Left kidney (tissue), 1 donor: ENCODE measurements at regions not wholly inside any gene's neighbourhood (a gene's known extent, or its start where the extent isn't known, plus 50 kb on each side); places are given as distances from the start of the nearest gene placed in this dataset.
"Not testable (repeated sequence)": the region's sequence is repeated elsewhere in the genome, so short reads cannot be mapped to it uniquely, and the experiment has no call there.

ENCODE experiments used
- DNase-seq: peaks from one replicate; pipeline ENCODE4 v3.0.0-alpha.2; 2013

DNA sequence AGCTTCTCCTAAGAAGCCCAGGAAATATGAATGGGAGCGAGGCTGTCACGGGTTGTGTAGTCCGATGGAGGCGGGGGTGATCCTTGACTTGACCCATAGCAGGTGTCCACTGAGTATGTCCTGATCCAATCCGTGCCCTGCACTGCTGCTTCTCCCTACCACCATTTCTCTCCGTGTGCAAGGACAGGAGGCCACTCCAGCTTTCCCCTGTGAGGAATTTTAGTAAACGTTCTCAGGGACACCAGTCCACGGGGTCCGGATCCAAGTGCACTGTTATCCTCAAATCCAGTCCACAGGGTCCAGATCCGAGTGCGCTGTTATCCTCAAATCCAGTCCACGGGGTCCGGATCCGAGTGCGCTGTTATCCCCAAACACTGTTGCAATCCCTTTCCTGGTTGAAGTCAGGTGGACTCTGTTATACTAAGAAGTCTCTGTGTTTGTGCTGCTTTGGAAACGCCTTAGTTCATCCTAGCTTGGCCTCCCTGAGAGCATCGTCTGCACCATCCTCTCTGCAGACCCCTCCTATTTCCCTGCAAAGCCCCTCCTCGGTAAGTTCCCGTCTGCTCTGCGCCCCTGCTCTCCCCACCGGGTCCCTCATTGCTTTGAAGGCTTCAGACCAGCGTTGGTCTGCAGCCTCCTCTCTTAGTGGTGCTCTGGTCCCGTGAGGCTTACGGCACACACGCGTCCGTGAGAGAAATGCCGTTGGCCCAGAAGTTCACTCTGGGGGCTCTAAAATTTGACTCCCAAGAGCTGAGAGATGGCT, 303.5 kb downstream of the TEX29 start:
- no peak for DNase-seq

- no peak for DNase-seq
These were observed 305.3 kb downstream of the TEX29 start for GRCh38 chr13:111625526-111626315.

DNA sequence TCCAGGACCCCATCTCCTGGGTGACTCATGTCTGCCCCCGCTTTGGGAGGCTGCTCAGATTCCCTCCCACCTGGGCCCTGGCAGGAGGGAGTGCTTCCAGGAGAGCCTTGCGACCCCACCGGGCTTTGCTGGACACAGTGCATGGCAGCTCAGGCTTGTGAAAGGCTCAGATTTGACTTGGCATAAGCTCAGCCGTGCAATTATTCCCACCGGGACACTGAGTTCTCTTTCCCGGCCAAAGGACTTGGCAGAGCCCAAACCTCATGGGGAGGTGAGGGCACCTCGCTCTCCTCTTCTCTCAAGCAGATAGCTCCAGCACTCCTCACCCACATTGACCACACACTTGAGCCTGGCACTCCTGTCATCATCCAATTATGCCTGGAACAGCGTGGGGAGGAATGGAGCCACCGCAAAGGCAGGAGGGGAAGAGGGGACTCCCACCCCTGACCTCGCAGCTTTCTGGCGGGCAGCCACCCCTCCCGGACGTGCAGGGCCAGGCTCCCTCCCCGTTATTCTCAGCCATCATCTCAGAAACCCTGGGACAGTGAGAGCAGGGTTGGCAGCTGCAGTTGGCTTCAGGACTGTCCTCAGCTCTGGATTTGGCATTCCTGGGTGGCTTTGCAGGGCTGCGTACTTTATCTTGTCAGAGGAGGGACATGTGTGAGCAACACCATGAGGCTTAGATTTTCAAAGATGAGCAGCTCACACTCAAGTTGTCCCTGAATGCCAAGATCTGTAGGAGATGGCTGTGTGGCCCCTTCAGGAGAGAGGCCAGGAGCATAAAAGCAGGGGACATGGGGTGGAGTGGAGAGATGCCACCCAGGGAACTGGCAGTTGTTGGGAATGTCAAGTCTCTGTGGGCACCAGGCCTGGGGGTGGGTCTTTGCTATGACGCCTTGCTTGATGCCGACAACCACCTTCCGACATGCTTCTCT, 306.2 kb downstream of the TEX29 start:
- no peak for DNase-seq

GRCh38 chr13:111627596-111627995, 307.2 kb downstream of the TEX29 start:
- no peak for DNase-seq

GRCh38 chr13:111629016-111629415, 308.6 kb downstream of the TEX29 start:
- DNase-seq, result no peak

GRCh38 chr13:111629457-111629856, 309.0 kb downstream of the TEX29 start:
- no peak for DNase-seq

DNA sequence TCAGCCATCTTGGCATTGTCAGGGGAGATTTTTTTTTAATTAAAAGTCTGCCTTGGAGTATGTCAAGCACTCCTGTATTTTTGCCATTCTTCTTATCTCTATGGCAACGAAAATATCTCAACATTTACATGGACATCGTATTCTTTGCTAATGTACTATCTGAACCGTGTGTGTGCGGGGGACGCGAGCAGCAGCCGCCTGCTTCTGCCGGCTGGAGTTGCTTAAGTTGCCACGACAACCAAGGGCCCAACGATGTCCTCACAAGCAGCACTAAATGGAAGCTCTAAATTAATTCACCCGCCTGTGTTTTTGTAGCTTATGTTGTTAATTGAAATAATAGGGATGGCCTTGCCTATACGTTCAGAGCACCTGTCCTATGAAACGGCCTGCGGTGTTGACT, 309.5 kb downstream of the TEX29 start:
- DNase-seq, result peak; percentile 37

GRCh38 chr13:111630406-111630805, 310.0 kb downstream of the TEX29 start:
- peak; percentile 21 for DNase-seq

DNA sequence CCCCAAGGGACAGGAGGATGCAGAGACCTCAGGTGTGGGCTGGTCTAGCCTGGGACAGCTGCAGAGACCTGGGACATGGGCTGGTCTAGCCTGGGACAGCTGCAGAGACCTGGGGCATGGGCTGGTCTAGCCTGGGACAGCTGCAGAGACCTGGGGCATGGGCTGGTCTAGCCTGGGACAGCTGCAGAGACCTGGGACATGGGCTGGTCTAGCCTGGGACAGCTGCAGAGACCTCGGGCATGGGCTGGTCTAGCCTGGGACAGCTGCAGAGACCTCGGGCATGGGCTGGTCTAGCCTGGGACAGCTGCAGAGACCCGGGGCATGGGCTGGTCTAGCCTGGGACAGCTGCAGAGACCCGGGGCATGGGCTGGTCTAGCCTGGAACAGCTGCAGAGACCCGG, 310.8 kb downstream of the TEX29 start:
- not testable (repeated sequence) for DNase-seq

DNA sequence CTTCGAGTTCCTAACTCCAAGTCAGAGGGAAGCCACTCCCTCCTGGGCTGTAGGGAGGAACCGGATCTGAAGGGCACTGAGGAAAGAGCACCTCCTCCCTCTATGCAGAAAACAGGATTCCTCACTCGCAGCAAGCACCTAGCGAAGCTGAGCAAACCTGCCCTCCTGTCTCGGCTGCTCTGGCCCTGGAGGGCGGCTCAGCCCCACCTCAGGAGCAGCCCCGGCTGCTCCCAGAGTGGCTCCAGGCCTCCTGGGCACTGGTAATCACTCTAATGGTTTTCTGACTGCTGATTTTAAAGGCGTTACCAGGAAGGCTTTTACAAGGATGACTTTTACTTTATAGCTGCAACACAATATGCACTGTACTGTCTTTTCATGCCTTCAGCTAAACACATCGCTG, 312.5 kb downstream of the TEX29 start:
- DNase-seq, result peak; percentile 7

GRCh38 chr13:111633401-111633800, 313.0 kb downstream of the TEX29 start:
- DNase-seq, result no peak

DNA sequence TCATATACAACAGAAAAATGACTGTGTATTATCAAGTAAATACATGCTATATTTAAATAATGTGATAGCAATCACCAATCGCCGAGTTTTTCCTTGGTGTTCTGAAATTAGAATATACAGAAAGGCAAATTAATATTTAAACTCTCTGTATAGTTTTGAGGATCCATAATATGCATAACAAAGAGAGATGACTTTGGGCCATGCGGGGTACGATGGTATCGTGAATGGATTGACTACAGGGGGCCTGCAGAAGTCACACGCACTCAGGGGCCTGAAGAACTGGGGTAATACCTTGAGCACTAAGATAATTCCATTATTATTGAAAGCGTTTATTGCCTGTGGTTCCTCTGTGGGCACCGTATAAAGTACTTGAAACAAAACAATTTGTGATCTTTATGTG, 314.0 kb downstream of the TEX29 start:
- DNase-seq, result no peak

DNA sequence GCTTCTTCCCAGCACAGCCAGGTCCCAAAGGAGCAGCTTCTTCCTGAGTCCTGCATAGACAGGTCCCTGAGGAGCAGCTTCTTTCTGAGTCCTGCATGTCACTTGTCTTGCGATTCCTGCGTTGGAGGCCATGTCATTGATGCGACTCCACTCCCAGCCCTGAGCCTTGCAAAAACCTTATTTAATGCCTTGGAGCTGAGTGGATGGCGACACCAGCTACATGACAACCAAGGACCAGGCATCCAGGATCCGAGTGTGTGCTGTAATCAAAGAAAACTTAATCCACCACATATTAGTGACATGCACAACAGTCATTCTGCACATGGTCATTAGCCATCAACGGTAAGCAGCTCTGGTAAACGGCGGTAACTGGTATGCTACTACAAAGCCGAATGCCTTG, 315.8 kb downstream of the TEX29 start:
- no peak for DNase-seq

GRCh38 chr13:111636804-111637203, 316.4 kb downstream of the TEX29 start:
- DNase-seq, result no peak

DNA sequence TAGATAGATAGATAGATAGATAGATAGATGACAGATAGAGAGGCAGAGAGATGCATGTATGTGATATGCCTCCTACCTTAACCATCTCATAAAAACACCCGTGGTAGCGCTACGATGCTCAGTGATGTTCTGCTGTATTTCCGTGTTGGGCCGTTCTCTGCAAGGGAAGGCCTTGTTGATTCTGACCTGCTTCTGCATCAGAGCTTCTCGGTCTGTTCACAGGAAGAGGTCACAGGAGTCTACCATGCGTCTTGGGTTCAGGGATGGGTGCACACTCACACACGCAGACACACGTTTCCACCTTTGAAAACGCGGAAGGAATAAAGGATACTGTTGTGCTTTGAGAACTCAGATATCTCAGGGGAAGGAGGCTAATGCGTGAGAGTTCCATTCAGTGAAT, 316.9 kb downstream of the TEX29 start:
- no peak for DNase-seq

- no peak for DNase-seq
These were observed 317.8 kb downstream of the TEX29 start for GRCh38 chr13:111638233-111638632.

DNA sequence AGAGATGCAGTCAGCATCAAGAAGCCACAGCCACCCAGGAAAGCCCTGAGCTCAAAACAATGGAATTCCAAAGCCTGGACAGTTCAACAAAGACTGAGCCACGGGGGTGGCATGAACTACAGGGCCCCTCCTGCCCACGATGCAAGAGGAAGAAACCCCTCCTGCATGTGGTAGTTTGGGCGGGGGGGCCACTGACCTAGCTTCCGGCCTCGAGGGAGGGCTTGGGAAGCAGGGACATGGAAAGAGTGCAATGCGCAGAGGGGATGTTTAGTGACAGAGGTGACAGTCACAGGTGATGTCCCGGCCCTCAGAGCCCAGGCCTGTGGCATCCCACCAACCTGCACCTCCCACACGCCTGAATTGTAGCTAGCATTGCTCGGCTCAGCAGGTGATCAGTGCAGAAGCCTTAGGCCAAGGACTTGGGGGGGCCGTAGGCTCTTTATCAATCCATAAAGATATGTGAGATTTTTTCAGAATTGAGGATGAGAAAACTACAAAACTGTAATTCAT, 318.8 kb downstream of the TEX29 start:
- DNase-seq, result no peak

DNA sequence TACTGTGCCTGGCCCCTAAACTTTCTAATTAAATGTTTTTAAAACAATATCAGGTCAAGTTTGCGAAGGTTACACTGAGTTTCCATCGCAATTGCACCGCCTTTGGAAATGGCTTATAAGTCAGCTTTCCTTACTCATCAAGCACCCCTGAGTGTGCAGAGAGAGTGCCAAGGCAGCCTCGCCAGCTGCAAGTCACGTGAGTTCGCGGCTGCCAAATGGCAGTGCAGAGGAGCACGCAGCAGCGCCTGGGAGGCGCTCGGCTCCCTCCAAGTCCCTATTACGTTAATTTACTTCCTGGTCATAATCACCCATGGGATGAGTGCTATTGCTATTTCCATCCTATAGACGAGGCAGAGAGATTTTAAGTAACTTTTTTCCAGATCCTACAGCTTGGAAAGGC, 319.6 kb downstream of the TEX29 start:
- no peak for DNase-seq

- DNase-seq, result no peak
These were observed 320.0 kb downstream of the TEX29 start for GRCh38 chr13:111640476-111640875.

DNA sequence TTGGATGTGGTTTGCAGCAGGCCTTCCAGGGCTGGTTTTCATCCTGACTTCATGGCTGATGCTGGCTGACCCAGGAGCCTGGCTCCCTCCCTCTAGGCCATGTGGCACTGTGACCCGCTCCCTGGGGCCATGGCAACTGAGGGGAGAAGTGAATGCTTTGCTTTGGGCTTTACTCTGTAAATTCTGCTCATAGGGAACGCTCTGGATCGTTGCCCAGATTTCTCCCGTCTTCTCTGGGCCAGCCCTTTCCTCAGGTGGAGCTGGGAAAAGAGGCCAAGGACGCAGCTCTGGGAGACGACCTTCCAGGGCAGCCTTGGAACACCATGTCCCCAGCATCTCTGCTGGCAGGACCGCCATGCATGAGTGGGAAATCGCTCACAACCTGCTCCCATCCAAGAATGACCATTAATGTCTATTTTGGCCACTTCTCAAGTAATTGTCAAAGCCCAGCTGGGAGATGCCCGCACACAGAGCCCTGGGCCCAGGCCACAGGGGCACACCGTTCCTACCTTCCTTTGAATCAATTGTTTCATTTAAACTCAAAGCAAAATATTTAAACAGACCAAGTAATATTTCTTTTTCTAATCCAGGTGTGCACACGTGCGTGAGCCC, 321.8 kb downstream of the TEX29 start:
- no peak for DNase-seq

- DNase-seq, result no peak
These were observed 324.3 kb downstream of the TEX29 start for GRCh38 chr13:111644750-111645149.

DNA sequence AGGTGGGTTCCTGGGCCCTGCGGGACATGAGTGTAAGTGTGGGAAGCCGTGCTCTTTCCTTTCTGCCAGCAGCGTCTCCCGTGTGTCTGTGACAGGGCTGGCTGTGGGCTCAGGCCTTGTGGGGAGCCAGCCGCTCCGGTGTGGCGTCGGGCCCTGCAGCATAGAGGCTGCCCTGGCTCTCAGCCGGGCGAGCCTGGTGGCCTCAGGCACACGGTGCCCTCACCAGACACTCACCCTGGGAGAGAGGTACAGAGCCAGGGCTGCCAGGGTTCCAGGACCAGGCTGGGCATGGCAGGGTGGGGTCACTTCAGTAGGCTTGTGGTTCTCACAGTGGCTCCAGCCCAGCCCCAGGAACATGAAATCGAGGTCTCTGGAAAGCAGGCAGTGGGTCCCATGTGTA, 324.8 kb downstream of the TEX29 start:
- DNase-seq, result no peak
